ENCODE measurements at regions not wholly inside any gene's neighbourhood (a gene's known extent, or its start where the extent isn't known, plus 50 kb on each side); places are given as distances from the start of the nearest gene placed in this dataset.

- intact Hi-C loops (cut with DNase I): no loop called here
These were observed 984.0 kb downstream of the GALC start for GRCh38 chr14:87008965-87009364.

GRCh38 chr14:87005280-87005679, 987.7 kb downstream of the GALC start:
- ATAC-seq (no peak), DNase-seq (no peak), FAIRE-seq (no peak)
- Histone ChIP-seq H3K27me3 (no peaks in the 10 kb centered on the region), H3K27ac (no peak overlapping the region), H3K4me1 (no peaks in the 10 kb centered on the region), H3K36me3 (no peaks in the 10 kb centered on the region), H3K4me3 (no peak overlapping the region), H3K9me3 (no peaks in the 10 kb centered on the region)
- TF ChIP-seq CTCF (IDR thresholded peaks at IDR 0.05): no peak
- 57 to 61% methylated on average over 4 of the region's 4 CpGs for WGBS, 2 donors
- intact Hi-C loops (cut with DNase I): no loop called here

More at GRCh38 chr14:87008965-87009364, 984.0 kb downstream of the GALC start:
- TF ChIP-seq CTCF (IDR thresholded peaks at IDR 0.05): no peak
- Histone ChIP-seq H3K4me1 (no peaks in the 10 kb centered on the region), H3K36me3 (no peaks in the 10 kb centered on the region), H3K27ac (no peak overlapping the region), H3K9me3 (no peaks in the 10 kb centered on the region), H3K27me3 (no peaks in the 10 kb centered on the region), H3K4me3 (no peak overlapping the region)
- DNase-seq (no peak), FAIRE-seq (no peak), ATAC-seq (no peak)
- 90 to 93% methylated on average over 1 of the region's 1 CpG for WGBS, 2 donors

- no peak for DNase-seq
- 54 to 58% methylated on average over 2 of the region's 2 CpGs for WGBS, 2 donors
- no peaks in the 10 kb centered on the region for H3K9me3 ChIP-seq
- H3K4me1 ChIP-seq: no peaks in the 10 kb centered on the region
- no peak for FAIRE-seq
- H3K27ac ChIP-seq: no peak overlapping the region
- no peak for ATAC-seq
- no peaks in the 10 kb centered on the region for H3K36me3 ChIP-seq
- intact Hi-C loops (cut with DNase I): no loop called here
- H3K27me3 ChIP-seq: no peaks in the 10 kb centered on the region
- no peak overlapping the region for H3K4me3 ChIP-seq
- no peak for TF ChIP-seq CTCF (IDR thresholded peaks at IDR 0.05)
These were observed 990.2 kb downstream of the GALC start for GRCh38 chr14:87002776-87003175.

GRCh38 chr14:87001333-87001732, 991.6 kb downstream of the GALC start:
- Histone ChIP-seq H3K4me3 (no peak overlapping the region), H3K4me1 (no peaks in the 10 kb centered on the region), H3K36me3 (no peaks in the 10 kb centered on the region), H3K9me3 (no peaks in the 10 kb centered on the region), H3K27me3 (no peaks in the 10 kb centered on the region), H3K27ac (no peak overlapping the region)
- DNase-seq: no peak
- intact Hi-C loops (cut with DNase I): no loop called here
- no peak for TF ChIP-seq CTCF (IDR thresholded peaks at IDR 0.05)
- ATAC-seq: no peak
- FAIRE-seq: no peak
- 77 to 85% methylated on average over 2 of the region's 2 CpGs for WGBS, 2 donors

GRCh38 chr14:87000081-87000480, 992.9 kb downstream of the GALC start:
- Histone ChIP-seq H3K4me1 (no peaks in the 10 kb centered on the region), H3K36me3 (no peaks in the 10 kb centered on the region), H3K4me3 (no peak overlapping the region), H3K27me3 (no peaks in the 10 kb centered on the region), H3K9me3 (no peaks in the 10 kb centered on the region), H3K27ac (no peak overlapping the region)
- intact Hi-C loops (cut with DNase I): no loop called here
- no peak for ATAC-seq
- WGBS, 2 donors: 86 to 90% methylated on average over 4 of the region's 4 CpGs
- no peak for DNase-seq
- no peak for FAIRE-seq
- TF ChIP-seq CTCF (IDR thresholded peaks at IDR 0.05): no peak
